ENCODE measurements at regions not wholly inside any gene's neighbourhood (a gene's known extent, or its start where the extent isn't known, plus 50 kb on each side); places are given as distances from the start of the nearest gene placed in this dataset.

GRCh38 chr6:105990151-105990550 lies 96.0 kb upstream of the PRDM1 start:
- no peak for FAIRE-seq

DNA sequence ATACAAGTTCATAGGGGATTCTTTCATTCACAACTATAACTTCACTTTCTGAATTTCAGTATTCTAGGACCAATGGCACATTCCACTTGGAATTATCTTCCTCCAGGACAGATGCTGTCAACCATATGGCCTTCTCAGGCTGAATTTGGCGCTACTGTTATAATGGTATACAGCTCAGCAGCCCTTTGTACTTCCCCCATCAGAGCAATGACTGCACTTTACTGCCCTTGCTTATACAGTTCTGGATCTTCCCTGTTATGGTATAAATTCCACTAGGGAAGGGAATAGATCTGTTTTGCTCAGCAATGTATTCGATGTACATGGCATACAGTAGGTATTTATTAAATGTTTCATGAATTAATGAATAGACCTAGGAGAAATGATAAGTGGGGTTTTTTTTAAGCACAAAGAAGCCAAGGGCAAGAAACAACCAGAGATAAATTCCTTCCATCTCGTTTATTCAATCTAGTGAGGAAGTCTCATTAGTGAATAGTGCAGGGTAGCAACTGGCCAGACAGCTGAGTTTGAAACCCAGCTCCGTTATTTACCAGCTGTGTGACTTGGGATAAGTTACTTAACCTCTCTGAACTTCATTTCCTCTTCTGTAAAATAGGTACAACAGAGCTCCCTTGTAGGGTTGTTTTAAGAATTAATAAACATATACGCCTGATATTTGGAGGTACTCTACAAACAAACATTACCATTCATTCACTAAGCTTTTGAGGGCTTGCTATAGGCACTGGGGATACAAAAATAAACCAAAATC lies 97.1 kb upstream of the PRDM1 start:
- FAIRE-seq: no peak

GRCh38 chr6:105988321-105988720 lies 97.8 kb upstream of the PRDM1 start:
- no peak for FAIRE-seq

DNA sequence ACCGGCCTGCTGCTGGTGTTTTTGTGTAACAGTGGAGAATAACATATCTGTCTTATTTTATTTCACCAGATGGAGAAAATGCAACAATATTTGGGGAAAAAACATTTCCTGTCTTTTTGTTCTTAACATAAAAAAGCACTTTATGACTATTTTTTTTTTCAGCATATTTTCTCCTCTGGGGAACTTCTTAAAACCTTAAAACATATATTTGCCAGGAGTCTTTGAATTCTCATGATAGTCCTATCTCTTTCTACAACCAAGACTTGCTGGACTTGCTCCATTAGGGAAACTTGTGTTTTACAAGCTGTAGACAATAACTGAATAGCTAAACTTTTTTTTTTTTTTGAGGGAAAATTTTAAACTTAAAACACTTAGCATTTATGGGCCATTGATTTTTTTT lies 98.6 kb upstream of the PRDM1 start:
- FAIRE-seq: no peak

DNA sequence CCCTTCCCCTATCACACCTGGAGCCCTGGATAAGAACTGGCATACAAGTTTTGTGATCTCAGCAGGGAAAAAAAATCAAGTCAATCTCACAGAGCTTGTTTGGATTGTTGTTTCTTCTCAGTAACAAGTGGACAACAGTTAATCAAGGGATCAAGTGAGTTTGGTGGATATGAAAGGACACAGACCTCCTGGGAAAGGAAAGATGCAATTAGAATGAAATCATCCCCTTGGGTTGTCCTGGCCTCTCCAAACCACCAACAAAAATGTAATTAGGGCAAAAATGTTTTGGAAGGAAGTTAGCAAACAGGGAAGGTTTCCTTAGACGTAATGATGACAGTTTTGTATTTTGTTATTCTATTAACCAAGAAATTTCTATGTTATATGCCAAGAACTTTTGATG lies 99.1 kb upstream of the PRDM1 start:
- FAIRE-seq: no peak

- no peak for FAIRE-seq
Observed at GRCh38 chr6:105985816-105986632, 100.1 kb upstream of the PRDM1 start.

- no peak for FAIRE-seq
Observed at GRCh38 chr6:105985098-105985815, 100.9 kb upstream of the PRDM1 start.

GRCh38 chr6:105983763-105984162 lies 102.4 kb upstream of the PRDM1 start:
- no peak for FAIRE-seq

GRCh38 chr6:105982761-105983540 lies 103.2 kb upstream of the PRDM1 start:
- no peak for FAIRE-seq

DNA sequence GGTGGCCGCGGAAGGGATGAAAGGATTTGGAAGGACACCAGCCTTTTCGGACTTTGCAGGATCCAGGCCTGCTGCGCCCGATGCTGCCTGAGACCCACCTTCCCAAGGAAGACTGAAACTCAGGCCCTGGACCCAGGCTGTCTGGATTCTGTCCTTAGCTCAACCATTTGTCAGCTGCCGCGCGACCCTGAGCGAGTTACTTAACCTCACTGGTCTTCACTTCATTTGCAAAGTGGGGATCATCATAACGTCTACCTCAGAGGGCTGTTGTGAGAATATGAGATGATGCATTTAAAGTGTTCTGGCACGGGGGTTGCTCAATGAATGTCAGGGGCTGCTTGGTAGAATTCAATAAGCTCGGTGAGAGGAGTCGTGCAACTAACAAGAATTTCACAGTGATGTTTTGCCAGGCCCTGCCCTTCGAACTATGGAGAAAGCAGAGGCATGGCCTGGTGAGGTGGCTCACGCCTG lies 104.2 kb upstream of the PRDM1 start:
- no peak for FAIRE-seq

DNA sequence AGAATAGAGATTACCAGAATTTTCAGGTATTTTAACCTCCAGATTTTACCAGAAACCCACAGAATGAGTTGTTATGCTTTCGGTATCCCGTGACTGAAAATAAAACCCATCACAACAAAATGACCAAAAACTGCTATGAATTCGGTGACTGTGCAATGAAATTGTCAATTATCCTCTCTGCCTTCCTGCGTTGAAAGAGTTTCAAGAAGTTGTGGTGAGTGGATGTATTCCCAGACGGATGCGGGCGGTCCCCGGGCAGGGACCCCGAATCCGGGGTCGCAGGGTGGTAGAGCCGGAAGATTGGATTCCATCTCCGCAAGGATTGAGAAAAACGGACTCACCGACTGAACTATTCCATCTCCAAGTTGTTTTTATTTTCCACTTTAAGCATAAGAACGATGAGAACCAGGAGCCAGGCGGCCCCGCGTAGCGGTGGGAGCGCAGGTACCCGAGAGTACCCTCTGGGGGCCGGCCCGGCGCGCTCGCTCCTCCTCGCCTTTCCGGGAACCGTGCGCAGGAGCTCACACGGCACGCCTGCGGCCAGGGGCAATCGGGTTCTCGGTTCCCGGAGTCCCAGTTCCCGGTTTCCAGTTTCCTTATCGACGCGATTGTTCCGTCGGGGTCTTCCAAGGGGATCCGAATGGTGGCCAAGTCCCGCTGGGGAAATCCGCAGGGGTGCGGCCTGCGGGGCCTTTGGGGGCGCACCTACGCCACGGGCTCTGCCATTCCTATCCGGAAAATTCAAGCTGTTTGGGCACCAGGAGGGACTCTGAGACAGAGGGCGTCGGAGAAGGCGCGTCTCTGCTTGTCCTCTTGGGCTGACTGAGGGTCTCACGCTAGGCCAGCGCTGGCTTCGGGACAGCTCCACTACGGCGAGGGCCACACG lies 104.9 kb upstream of the PRDM1 start:
- FAIRE-seq: no peak

- no peak for FAIRE-seq
Observed at GRCh38 chr6:105978974-105979373, 107.2 kb upstream of the PRDM1 start.

GRCh38 chr6:105977934-105978504 lies 108.1 kb upstream of the PRDM1 start:
- no peak for FAIRE-seq

GRCh38 chr6:105974986-105975385 lies 111.2 kb upstream of the PRDM1 start:
- FAIRE-seq: no peak

DNA sequence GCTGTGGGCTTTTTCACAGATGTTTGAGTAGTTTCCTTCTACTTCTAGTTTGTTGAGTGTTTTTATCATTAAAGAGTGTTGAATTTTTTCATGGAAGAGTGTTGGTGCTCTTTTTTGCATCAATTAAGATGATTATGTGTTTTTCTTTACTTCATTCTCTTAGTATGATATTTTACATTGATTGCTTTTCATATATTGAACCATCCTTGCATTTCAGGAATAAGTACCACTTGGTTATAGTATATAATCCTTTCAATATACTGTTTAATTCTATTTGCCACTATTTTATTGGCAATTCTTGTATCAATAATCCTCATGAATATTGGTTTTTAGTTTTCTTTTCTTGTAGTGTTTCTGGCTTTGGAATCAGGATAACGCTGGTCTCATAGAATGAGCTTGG lies 113.7 kb upstream of the PRDM1 start:
- no peak for FAIRE-seq

DNA sequence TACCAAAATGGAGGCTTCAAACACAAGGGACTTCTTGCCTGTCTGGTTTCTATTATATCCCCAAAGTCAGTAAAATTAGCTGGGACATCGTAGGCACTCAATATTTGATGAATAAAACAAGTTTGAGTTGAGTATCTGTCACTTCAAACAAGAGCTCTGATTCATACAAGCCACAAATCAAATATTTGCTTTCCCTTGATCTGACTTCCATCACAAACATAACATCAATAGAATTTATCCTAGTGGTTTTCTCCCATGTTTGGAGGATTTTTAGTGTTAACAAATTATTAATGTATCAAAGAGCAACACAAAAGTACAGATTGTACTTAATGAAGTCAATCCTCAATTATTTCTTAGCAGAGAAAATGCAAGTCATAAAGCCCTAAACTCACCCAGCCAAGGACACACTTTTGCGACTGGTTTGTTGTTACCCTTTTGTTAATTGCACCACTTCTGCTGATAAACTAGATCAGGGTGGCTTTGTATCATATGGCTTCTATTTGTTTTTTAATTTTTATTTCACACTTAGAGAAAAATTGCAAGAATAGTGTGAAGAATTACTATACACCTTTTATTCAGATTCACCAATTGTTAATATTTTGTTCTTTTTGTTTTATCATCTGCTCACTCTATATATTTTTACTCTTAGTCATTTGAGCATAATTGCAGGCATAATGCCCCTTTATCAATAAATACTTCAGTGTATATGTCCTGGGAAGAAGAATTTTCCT lies 117.4 kb upstream of the PRDM1 start:
- no peak for FAIRE-seq

- no peak for FAIRE-seq
Observed at GRCh38 chr6:105967917-105968602, 118.1 kb upstream of the PRDM1 start.

DNA sequence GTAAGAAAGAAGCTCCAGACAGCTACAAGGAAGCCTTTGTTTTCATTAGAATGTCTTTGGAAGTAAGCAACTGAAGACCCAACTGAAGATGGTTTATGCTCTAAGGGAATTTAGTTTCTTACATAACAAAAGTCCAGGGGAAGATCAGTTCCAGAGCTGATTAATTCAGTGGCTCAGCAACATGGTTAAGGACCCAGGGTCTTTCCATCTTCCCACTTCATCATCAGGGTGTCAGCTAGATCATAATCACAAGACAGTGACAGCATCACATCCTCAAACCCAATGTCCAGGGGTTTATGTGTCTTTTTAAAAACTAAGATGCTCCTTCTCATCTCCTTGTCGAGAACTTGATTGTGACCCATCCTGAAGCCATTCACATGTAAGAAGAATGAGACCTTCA lies 119.7 kb upstream of the PRDM1 start:
- FAIRE-seq: no peak

GRCh38 chr6:105964979-105965760 lies 121.0 kb upstream of the PRDM1 start:
- no peak for FAIRE-seq

Measured in colon (tissue), 2 donors.